NCI-H345 treated with DMSO at 0.1 percent for 48 hours (cell line): ENCODE measurements at regions not wholly inside any gene's neighbourhood (a gene's known extent, or its start where the extent isn't known, plus 50 kb on each side); places are given as distances from the start of the nearest gene placed in this dataset.

Experiments
- DNase-seq: peaks from one replicate; lab custom pipeline; 2025; ENCODE audit not compliant: unreplicated experiment; lab: John Stamatoyannopoulos, UW

- DNase-seq = peak; percentile 85
Observed at GRCh38 chr2:228657807-228658402, 476.4 kb upstream of the SPHKAP start.

GRCh38 chr2:228655331-228655730 lies 473.8 kb upstream of the SPHKAP start:
- no peak for DNase-seq

GRCh38 chr2:228654707-228655106 lies 473.2 kb upstream of the SPHKAP start:
- DNase-seq = no peak

GRCh38 chr2:228653884-228654283 lies 472.4 kb upstream of the SPHKAP start:
- DNase-seq = no peak

DNA sequence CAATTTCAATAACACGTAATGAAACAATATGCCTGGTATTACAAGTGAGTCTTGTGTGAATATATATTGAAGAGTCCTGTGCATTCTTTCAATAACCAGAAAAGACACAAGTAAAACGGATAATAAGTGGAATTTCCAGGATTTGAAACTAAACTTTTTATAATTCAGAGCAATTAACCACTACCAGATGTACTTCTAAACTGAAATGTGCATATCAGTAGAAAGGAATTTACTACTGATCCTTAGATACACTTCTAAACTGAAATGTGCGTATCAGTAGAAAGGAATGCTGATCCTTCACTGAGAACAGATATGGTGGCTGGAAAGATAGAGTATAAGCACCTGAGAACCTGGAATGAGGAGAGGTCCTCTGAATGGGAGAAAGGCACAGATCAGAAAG lies 470.9 kb upstream of the SPHKAP start:
- no peak for DNase-seq

GRCh38 chr2:228649876-228650275 lies 468.4 kb upstream of the SPHKAP start:
- no peak for DNase-seq

DNA sequence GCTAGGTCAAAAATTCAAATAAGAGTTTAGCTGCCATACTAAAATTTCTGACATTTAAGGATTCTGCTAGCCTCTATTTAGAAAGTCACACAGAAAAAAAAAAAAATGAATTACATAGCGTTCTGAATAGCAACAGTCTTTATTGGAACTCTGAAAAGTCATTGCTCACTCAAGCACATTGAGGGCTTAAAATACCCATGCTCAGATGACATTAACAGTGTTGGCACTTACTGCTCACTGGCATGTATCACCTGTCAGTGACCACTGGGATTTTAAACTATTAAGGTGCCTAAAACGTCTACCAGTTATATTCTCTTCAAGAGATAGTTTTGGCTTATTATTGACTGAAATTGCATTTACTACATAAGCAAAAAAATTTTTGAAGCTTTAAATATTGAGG lies 468.0 kb upstream of the SPHKAP start:
- DNase-seq = no peak

- no peak for DNase-seq
Observed at GRCh38 chr2:228648541-228648940, 467.1 kb upstream of the SPHKAP start.

GRCh38 chr2:228646061-228646460 lies 464.6 kb upstream of the SPHKAP start:
- DNase-seq = no peak

DNA sequence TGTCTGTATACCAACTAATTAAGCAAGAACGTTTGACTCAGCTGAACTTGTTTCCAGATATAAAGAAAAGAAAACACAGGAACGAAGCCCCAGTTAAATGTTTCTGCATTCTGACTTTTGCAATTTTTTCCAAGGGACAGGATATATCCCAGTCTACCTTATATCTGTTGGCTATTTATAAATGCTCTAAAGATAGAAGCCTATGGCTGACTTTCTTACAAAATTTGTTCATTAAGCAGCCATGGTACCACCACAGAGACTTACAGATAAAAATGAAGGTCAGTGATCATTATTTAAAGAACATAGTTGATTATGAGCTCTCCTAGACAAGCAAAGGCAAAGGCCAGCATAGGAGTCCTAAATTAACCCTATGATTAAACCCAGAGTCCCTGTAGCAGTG lies 462.7 kb upstream of the SPHKAP start:
- DNase-seq = no peak

DNA sequence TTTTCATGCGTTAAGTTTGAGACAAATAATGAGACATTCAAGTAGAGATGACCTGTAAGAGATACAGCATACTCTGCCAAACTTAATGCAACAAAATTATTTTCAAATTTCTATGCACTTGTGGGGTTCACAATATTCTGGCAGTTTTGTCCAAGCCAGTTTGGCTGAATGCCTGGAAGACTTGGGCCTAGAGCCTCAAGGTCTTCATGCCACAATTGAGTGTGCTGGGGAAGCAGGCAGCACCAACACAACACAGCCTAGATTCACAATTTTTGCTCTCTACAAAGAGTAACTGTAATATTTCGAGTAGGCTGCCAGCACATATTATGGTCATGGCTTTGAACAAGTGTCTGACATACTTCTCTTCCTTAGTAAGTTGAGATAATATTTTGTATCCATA lies 461.4 kb upstream of the SPHKAP start:
- no peak for DNase-seq

- no peak for DNase-seq
Observed at GRCh38 chr2:228630786-228631185, 449.3 kb upstream of the SPHKAP start.

DNA sequence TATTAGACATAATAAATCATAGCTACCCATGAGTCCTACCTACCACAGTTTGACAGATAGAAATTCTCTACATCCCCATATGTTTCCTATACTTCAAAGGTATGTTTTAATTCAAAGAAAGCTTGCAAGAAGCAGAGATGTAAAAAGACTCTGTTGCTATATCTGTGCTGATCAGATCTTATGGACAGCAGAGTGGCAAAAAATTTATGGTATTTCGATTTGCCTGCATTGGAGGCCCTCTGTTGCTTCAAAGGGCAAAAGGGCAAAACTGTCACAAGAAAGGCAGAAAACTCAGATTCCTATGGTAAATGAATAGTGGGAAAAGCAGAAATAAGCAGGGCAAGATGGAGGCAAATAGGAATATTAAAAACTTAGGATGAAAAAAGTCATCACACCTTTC lies 447.8 kb upstream of the SPHKAP start:
- DNase-seq = no peak

DNA sequence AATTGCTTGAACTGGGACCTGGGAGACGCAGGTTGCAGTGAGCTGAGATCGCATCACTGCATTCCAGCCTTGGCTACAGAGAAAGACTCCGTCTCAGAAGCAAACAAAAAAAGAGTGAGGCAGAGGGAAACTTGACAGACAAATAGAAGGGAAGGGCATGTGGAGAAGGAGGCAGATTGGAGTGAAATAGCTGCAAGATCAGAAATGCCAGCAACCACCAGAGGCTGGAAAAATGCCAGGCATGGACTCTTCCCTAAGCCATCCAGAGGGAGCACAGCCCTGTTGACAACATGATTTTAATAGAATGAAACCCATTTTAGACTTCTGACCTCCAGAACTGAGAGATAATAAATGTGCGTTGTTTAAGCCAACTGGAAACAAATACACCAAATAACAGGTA lies 447.2 kb upstream of the SPHKAP start:
- no peak for DNase-seq

- DNase-seq = no peak
Observed at GRCh38 chr2:228627510-228627909, 446.0 kb upstream of the SPHKAP start.

GRCh38 chr2:228625481-228625880 lies 444.0 kb upstream of the SPHKAP start:
- no peak for DNase-seq

- DNase-seq = no peak
Observed at GRCh38 chr2:228624733-228625132, 443.2 kb upstream of the SPHKAP start.

DNA sequence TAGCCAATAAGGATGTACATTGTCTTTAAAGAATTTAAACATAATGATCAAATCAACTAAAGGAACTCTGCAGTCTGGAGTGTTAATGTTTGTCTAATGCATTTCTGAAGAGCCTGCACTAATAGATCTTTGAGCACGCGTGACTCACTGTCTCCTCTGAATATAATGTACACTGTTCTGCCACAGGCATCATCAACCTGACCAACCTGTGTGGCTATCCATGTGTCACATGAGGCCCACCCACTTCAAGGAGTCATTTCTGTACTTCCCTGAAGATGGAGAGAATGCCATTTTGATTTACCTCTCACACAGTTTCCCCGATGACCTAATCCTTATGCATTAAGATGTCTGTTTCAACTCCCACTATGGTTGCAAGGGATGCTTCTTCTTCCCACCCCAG lies 434.0 kb upstream of the SPHKAP start:
- DNase-seq = no peak

DNA sequence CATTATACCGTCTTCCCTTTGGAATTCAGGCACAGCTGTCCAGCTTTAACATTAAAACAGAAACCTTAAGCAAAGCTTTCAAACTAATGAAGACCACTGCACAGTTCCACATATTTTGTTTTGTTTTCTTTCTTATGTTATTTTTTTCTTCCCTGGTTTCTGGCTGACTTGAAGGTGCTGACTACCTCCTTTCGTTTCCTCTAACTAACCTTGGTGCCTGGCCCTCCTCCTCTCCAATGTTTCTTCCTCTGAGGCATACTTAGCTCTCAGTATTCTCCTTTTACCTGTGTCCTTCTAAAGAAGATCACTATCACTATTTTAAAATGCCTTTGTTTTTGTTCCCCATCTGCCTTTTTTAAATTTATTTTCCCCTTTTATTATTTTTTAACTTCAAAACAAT lies 433.3 kb upstream of the SPHKAP start:
- DNase-seq = no peak

GRCh38 chr2:228613133-228613850 lies 431.8 kb upstream of the SPHKAP start:
- DNase-seq = no peak

DNA sequence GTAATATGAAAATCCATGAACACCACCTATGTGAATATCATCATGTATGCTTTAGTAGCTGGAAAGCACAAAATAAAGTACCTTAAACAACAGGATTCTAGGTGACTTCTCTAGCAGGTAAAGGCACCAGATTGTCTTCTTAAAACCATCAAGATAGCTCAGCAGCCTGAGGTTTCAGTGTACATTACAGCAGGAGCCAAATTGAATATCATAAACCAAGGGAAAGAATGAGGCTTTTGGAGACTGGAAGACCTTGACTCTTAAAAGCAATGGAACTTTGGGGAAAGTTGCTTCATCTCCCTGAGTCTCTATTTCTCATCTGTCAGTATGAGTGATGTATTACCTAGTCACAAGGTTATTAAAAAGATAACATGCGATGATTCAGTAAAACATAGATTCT lies 429.7 kb upstream of the SPHKAP start:
- no peak for DNase-seq

DNA sequence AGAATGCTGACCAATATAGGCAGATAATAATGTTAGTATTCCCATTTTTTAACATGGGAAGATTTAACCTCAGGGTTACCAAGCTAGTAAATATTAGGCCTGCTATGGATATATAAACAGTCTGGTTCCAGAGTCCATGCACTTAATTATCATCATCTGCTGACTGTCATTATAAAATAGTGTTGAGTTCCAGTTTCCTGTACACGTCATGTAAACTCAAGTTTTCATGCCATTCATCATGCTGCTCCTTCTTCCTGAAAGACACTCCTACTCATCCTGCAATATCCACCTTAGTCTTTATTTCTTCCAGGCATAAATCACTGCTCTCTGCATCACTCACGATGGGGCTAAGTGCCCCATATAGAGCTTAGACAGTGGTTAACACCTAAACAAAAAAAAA lies 420.8 kb upstream of the SPHKAP start:
- DNase-seq = no peak

GRCh38 chr2:228600265-228600664 lies 418.8 kb upstream of the SPHKAP start:
- no peak for DNase-seq
